Endothelial cell of umbilical vein (primary cell): ENCODE measurements at regions not wholly inside any gene's neighbourhood (a gene's known extent, or its start where the extent isn't known, plus 50 kb on each side); places are given as distances from the start of the nearest gene placed in this dataset.

Source experiments
- CTCF ChIP-seq, 2 donors: IDR thresholded peaks; 1 replicate in 1 of 2; 2 replicates in 1 of 2; pipeline ENCODE4 v1.5.1; 2011; ENCODE audit warnings: low read length in 2 of 2, mild to moderate bottlenecking in 2 of 2, moderate library complexity in 2 of 2, control low read depth in 1 of 2, inconsistent platforms in 1 of 2, low read depth in 1 of 2; ENCODE audit not compliant: insufficient read depth in 1 of 2; ENCODE audit errors: extremely low read depth in 1 of 2
- EZH2 ChIP-seq: IDR thresholded peaks from 2 replicates; pipeline ENCODE4 v1.6.1; 2012; ENCODE audit warnings: borderline replicate concordance, low read depth, mild to moderate bottlenecking, moderate library complexity, low read length, inconsistent platforms; ENCODE audit not compliant: severe bottlenecking
- FOS ChIP-seq: IDR thresholded peaks from 2 replicates; pipeline ENCODE4 v1.6.1; 2011; ENCODE audit warnings: mild to moderate bottlenecking, low read length, moderate library complexity, borderline replicate concordance; ENCODE audit not compliant: insufficient read depth
- MAX ChIP-seq: IDR thresholded peaks from 2 replicates; pipeline ENCODE4 v1.6.1; 2011; ENCODE audit not compliant: insufficient read depth, insufficient read length
- MYC ChIP-seq: IDR thresholded peaks from one replicate; pipeline ENCODE4 v1.6.1; 2011; ENCODE audit warnings: mild to moderate bottlenecking, low read depth, low read length
- POLR2A ChIP-seq: IDR thresholded peaks from 2 replicates; pipeline ENCODE4 v1.6.1; 2012; ENCODE audit warnings: low read depth, mild to moderate bottlenecking, control low read depth, low read length
- POLR2AphosphoS5 ChIP-seq: IDR thresholded peaks from 2 replicates; pipeline ENCODE4 v1.6.1; 2012; ENCODE audit warnings: low read depth, mild to moderate bottlenecking, control low read depth, low read length, moderate library complexity; ENCODE audit not compliant: insufficient read depth

GRCh38 chr11:38751421-38751820, 2153.4 kb upstream of the RAG2 start:
- TF ChIP-seq CTCF (IDR thresholded peaks at IDR 0.05; ENCODE audit: extremely low read depth in 1 of 2, insufficient read depth in 1 of 2, low read depth in 1 of 2, low read length in 2 of 2), result no peak
- no peak for TF ChIP-seq EZH2
- TF ChIP-seq POLR2A, result no peak
- TF ChIP-seq POLR2AphosphoS5, result no peak
- TF ChIP-seq FOS, result no peak
- no peak for TF ChIP-seq MYC
- TF ChIP-seq MAX, result no peak
